CD4-positive, alpha-beta T cell (primary cell): ENCODE measurements at regions not wholly inside any gene's neighbourhood (a gene's known extent, or its start where the extent isn't known, plus 50 kb on each side); places are given as distances from the start of the nearest gene placed in this dataset.

Experiments
- ATAC-seq: fragments of 200-7000 bp; cut with Tn5 transposase; one replicate; pipeline ENCODE4 v1.10.0; 2022; ENCODE audit warnings: mild to moderate bottlenecking; ENCODE audit not compliant: poor library complexity
- CTCF ChIA-PET: fragments of 350-600 bp; sonication (Branson Sonifier 250); formaldehyde crosslinking; loops from one replicate; lab custom pipeline; 2021; ENCODE audit warnings: antibody characterized with exemption, inconsistent platforms; lab: Charles Lee
- POLR2A ChIA-PET: fragments of 350-600 bp; sonication (Branson Sonifier 250); formaldehyde crosslinking; loops from one replicate; lab custom pipeline; 2021; ENCODE audit warnings: antibody characterized with exemption, inconsistent platforms; lab: Charles Lee
- DNase-seq, 14 experiments: peaks; one replicate each; pipeline ENCODE4 v3.0.0-alpha.2; 2013 to 2020; ENCODE audit warnings: mixed read lengths in 2 of 14
- H3K27ac ChIP-seq, 2 donors: one replicate each; pipeline versions ENCODE4 v1.5.1 to v1.7.0; 2013; ENCODE audit warnings: low read length in 2 of 2, low read depth in 1 of 2, mild to moderate bottlenecking in 1 of 2
- H3K27me3 ChIP-seq, 2 experiments: 1 replicate in 1 of 2; 2 replicates in 1 of 2; pipeline versions ENCODE4 v1.6.1 to v1.7.0; 2013; ENCODE audit warnings: low read length in 2 of 2, control low read depth in 1 of 2, mild to moderate bottlenecking in 1 of 2, moderate library complexity in 1 of 2; ENCODE audit not compliant: insufficient read depth in 2 of 2, control insufficient read depth in 1 of 2
- H3K36me3 ChIP-seq: one replicate; pipeline ENCODE4 v1.6.1; 2013; ENCODE audit warnings: low read length, control low read depth; ENCODE audit not compliant: insufficient read depth
- H3K4me1 ChIP-seq: one replicate; pipeline ENCODE4 v1.6.1; 2013; ENCODE audit warnings: low read length, control low read depth; ENCODE audit not compliant: insufficient read depth
- H3K4me3 ChIP-seq: one replicate; pipeline ENCODE4 v1.5.1; 2013; ENCODE audit warnings: mild to moderate bottlenecking, low read length, moderate library complexity
- H3K9me3 ChIP-seq, 2 experiments: 1 replicate in 1 of 2; 2 replicates in 1 of 2; pipeline versions ENCODE4 v1.6.1 to v1.7.0; 2013; ENCODE audit warnings: low read length in 2 of 2, mild to moderate bottlenecking in 2 of 2, control low read depth in 1 of 2, moderate library complexity in 1 of 2; ENCODE audit not compliant: control insufficient read depth in 1 of 2, insufficient read depth in 1 of 2
- H3K27ac Mint-ChIP-seq: one replicate; pipeline ENCODE4 v1.8.0; 2020; ENCODE audit warnings: mixed read lengths
- H3K27me3 Mint-ChIP-seq: one replicate; pipeline ENCODE4 v1.8.0; 2021; ENCODE audit warnings: mixed read lengths
- H3K36me3 Mint-ChIP-seq: one replicate; pipeline ENCODE4 v1.8.0; 2021; ENCODE audit warnings: low read depth, mixed read lengths
- H3K4me1 Mint-ChIP-seq: one replicate; pipeline ENCODE4 v1.8.0; 2021; ENCODE audit warnings: low read depth, mixed read lengths
- H3K4me3 Mint-ChIP-seq: one replicate; pipeline ENCODE4 v1.8.0; 2020; ENCODE audit warnings: mild to moderate bottlenecking, mixed read lengths
- H3K9me3 Mint-ChIP-seq: one replicate; pipeline ENCODE4 v1.8.0; 2020; ENCODE audit warnings: mixed read lengths
- intact Hi-C, 2 experiments: fragments of 100-400 bp; cut with DNase I in 1 of 2; cut with micrococcal nuclease in 1 of 2; formaldehyde crosslinking; loops; one replicate each; pipeline versions ENCODE4 v1.15.1 to v1.9.0; 2023 to 2025; cut with DNase I, micrococcal nuclease
- TF ChIP-seq, protein P1 (sequence below): fragments of 200-600 bp; IDR thresholded peaks from one replicate; pipeline ENCODE4 v1.8.0; 2022; ENCODE audit warnings: antibody characterized with exemption, mild to moderate bottlenecking

DNA sequence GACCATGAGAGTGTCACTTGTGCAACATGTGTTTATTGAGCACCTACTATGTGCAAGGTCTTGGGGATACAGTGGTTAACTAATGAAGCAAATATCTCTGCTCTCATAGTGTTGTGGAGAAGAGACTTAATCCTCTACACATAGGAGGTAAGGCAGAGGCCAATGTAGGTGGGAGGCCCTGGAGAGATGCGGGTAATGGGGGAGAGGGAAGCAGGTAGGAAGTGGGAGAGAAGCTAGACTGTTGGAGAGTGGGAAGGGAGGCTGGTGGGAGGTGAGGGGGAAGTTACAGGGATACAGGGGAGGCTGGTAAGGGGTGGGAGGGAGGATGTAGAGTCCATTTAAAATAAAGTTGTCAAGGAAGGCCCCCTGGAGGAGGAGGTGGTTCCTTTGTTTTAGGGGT lies 240.0 kb downstream of the MIAT start:
- Mint-ChIP-seq H3K4me1 (no peaks in the 10 kb centered on the region), H3K4me3 (no peak overlapping the region), H3K9me3 (peaks cover 7% of the 10 kb centered on the region), H3K27ac (no peak overlapping the region), H3K27me3 (peaks cover 49% of the 10 kb centered on the region), H3K36me3 (no peaks in the 10 kb centered on the region)
- intact Hi-C loops: no loop called here
- H3K4me1 ChIP-seq: peaks cover 12% of the 10 kb centered on the region
- CTCF ChIA-PET: no interaction called here
- peaks cover 0 to 5% of the 10 kb centered on the region in 2 experiments for H3K9me3 ChIP-seq
- H3K27ac ChIP-seq: no peak overlapping the region
- TF ChIP-seq, protein P1, sequence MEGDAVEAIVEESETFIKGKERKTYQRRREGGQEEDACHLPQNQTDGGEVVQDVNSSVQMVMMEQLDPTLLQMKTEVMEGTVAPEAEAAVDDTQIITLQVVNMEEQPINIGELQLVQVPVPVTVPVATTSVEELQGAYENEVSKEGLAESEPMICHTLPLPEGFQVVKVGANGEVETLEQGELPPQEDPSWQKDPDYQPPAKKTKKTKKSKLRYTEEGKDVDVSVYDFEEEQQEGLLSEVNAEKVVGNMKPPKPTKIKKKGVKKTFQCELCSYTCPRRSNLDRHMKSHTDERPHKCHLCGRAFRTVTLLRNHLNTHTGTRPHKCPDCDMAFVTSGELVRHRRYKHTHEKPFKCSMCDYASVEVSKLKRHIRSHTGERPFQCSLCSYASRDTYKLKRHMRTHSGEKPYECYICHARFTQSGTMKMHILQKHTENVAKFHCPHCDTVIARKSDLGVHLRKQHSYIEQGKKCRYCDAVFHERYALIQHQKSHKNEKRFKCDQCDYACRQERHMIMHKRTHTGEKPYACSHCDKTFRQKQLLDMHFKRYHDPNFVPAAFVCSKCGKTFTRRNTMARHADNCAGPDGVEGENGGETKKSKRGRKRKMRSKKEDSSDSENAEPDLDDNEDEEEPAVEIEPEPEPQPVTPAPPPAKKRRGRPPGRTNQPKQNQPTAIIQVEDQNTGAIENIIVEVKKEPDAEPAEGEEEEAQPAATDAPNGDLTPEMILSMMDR: no peak
- POLR2A ChIA-PET: no interaction called here
- H3K4me3 ChIP-seq: no peak overlapping the region
- H3K36me3 ChIP-seq: no peaks in the 10 kb centered on the region
- peaks cover 8 to 29% of the 10 kb centered on the region in 2 experiments for H3K27me3 ChIP-seq
- ATAC-seq (no peak), DNase-seq (no peak)

DNA sequence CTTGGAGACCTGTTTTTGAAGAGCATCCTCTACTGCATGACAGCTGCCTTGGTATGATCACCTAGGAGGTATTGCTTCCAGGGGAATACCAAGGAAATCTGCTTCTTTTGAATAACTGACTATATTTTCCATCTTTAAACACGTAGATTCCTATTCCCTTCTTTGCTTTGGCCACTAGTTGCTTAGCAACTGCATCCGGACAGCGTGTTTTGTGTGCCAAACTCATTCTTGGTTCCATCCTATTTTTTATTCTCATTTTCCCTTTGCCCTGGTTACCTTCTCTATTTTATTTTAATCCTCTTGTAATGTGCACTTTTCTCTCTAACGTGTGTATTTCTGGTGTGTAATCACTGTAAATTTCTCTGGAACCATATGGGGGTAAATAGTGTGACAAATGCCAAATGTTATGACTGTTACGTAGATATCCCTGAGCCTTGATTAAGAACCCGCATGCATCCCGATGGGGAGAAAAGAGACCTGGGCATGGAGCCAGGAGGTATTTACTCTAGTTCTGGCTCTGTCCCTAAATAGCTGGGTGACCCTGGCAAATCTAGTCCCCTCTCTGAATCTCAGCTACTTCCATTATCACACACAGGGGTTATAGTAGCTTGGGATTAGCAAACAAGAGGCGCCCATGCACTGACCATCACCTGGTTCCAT lies 241.7 kb downstream of the MIAT start:
- ATAC-seq (no peak), DNase-seq (no peak)
- Histone ChIP-seq H3K27me3 (peaks cover 14 to 31% of the 10 kb centered on the region in 2 experiments), H3K36me3 (no peaks in the 10 kb centered on the region), H3K27ac (no peak overlapping the region), H3K4me3 (no peak overlapping the region), H3K4me1 (peaks cover 18% of the 10 kb centered on the region), H3K9me3 (peaks cover 0 to 5% of the 10 kb centered on the region in 2 experiments)
- peaks cover 62% of the 10 kb centered on the region for H3K27me3 Mint-ChIP-seq
- no peaks in the 10 kb centered on the region for H3K36me3 Mint-ChIP-seq
- TF ChIP-seq, protein P1: no peak
- CTCF ChIA-PET: interaction anchor here (1.2 kb wide), 1 partner anchor 23 kb away, joined by 3 read pairs; no protein-coding TSS in a partner anchor
- peaks cover 7% of the 10 kb centered on the region for H3K9me3 Mint-ChIP-seq
- intact Hi-C loops: no loop called here
- H3K4me3 Mint-ChIP-seq: no peak overlapping the region
- peaks cover 13% of the 10 kb centered on the region for H3K4me1 Mint-ChIP-seq
- H3K27ac Mint-ChIP-seq: no peak overlapping the region
- POLR2A ChIA-PET: no interaction called here

DNA sequence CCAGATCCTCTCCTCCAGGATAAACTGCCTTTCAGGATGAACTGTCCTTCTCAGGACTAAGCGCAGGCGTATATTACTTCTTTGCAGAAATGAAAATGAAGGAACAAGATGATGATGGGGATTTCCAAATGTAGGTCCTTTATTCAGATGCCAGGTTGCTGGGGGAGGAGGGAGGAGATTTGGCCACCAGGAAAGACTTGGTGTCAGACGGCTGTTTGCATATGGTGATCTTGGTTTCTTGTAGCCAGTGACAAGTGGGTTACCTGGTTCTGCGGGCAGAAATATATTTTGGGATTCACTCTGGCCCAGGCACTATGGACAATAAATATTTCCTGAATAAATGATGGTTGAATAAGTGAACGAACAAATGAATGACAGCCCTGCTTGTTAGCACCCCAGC lies 243.4 kb downstream of the MIAT start:
- Mint-ChIP-seq H3K4me1 (peaks cover 16% of the 10 kb centered on the region), H3K36me3 (no peaks in the 10 kb centered on the region), H3K27ac (no peak overlapping the region), H3K27me3 (peaks cover 71% of the 10 kb centered on the region), H3K9me3 (peaks cover 7% of the 10 kb centered on the region), H3K4me3 (no peak overlapping the region)
- peaks cover 18% of the 10 kb centered on the region for H3K4me1 ChIP-seq
- H3K9me3 ChIP-seq: peaks cover 0 to 5% of the 10 kb centered on the region in 2 experiments
- TF ChIP-seq, protein P1: no peak
- H3K36me3 ChIP-seq: no peaks in the 10 kb centered on the region
- CTCF ChIA-PET: no interaction called here
- POLR2A ChIA-PET: no interaction called here
- H3K27me3 ChIP-seq: peaks cover 14 to 31% of the 10 kb centered on the region in 2 experiments
- intact Hi-C loops: no loop called here
- no peak for ATAC-seq
- no peak overlapping the region for H3K4me3 ChIP-seq
- no peak overlapping the region for H3K27ac ChIP-seq
- no peak for DNase-seq
